ENCODE measurements at regions not wholly inside any gene's neighbourhood (a gene's known extent, or its start where the extent isn't known, plus 50 kb on each side); places are given as distances from the start of the nearest gene placed in this dataset.

DNA sequence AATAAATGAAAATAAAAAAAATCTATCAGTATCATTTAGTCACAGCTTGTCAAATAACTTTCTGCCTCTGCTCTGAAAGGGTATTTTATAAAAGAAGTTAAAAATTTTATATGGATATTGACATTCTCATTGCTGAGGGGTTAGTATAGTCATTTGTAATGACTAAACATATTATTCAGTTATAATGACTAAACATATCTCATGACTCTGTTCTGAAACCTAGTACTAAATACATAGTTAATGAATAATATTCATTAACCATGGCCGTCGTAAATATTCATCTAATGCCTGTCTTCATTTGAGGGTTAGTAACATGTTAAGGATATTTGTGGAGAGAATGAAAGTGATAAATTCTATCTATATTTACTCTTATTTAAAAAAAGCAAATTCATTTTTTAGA is 69.1 kb upstream of the MAP4K3 start (continued):
- TF ChIP-seq, protein P1, sequence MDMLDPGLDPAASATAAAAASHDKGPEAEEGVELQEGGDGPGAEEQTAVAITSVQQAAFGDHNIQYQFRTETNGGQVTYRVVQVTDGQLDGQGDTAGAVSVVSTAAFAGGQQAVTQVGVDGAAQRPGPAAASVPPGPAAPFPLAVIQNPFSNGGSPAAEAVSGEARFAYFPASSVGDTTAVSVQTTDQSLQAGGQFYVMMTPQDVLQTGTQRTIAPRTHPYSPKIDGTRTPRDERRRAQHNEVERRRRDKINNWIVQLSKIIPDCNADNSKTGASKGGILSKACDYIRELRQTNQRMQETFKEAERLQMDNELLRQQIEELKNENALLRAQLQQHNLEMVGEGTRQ (IDR thresholded peaks at IDR 0.05; ENCODE audit: low read length): no peak
- no peak for TF ChIP-seq BACH1 (IDR thresholded peaks at IDR 0.05; ENCODE audit: low read length)

Measured in H1 (cell line).